Esophagus mucosa (tissue), 1 donor: ENCODE measurements at regions not wholly inside any gene's neighbourhood (a gene's known extent, or its start where the extent isn't known, plus 50 kb on each side); places are given as distances from the start of the nearest gene placed in this dataset.

ENCODE experiments used
- ATAC-seq: fragments of 200-7000 bp; cut with Tn5 transposase; one replicate; pipeline ENCODE4 v1.9.1; 2020
- donor health status: DM: yes; HTN: yes; CAD: no.

DNA sequence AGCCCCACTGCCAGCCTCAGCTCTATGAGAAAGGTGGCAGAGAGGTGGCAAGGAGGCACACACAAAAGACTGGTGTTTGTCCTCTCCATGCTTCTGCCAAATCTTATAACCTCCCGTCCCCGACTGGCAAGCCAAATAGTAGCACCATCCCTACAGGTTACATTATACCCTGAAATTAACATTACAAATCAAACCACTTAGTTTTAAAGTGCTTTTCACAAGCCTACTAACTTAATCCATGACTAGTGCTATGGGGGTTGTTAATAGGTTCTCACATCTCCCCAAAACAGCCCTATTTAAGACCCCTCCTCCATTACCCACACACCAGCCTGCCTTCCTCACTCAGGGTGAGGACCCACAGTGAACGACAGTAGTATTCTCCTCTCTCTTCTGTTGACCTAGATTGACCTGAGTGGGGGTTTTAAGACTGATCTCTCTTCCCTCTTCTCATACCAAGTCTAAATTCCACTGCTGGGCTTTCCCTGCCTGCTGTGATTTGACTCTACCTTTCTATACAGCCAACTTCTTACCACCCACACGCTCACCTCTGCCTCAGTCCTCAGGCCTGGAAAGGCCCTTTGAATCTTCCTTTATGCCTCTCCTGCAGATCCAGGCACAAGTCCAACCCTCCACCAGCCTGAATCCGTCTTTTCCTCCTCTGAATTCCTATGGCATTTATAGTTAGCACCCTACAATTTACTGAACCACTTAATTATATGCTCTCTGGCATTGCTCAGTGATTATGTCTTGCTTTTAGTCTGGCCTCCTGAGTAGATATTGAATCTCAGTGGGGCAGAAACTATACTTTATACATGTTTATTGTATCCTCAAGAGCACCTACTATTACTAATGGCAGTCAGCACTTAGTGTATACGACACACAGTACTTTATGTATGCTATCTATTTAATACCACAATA, 116.1 kb downstream of the TMEM174 start:
- ATAC-seq = no peak

DNA sequence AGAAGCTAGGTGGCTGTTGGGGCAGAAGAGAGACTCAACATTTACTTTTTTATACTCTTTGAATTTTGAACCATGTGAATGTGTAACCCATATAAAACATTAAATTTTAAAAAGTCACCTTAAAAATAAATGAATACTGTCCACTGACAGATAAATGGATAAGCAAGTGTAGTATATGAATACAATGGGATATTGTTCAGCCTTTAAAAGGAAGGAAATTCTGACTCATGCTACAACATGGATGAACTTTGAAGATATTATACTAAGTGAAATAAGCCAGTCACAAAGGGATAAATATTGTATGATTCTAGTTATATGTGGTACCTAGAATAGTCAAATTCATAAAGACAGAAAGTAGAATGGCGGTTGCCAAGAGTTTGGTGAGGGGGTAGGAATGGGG, 113.9 kb downstream of the TMEM174 start:
- ATAC-seq = no peak

DNA sequence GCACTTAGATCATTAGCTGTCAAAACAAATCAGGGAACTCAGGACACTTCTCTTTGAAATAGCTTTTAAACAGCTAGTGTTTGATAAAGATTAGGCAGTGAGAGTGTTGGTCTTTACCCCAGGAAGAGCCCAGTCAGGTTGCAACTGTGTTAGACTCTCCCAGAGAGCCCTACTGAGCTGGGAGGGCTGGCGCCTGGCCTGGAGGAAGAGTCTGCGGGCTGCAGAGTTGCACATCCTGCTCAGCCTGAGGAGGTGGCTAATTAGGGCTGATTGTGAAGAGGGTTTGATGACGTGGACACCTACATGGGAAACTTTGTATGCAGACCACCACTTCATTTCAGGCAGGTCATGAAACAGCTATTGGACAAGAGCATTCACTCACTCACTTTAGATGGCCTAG, 112.0 kb downstream of the TMEM174 start:
- ATAC-seq = no peak

- no peak for ATAC-seq
Observed at GRCh38 chr5:73284220-73284795, 111.3 kb downstream of the TMEM174 start.

GRCh38 chr5:73282923-73283322, 109.9 kb downstream of the TMEM174 start:
- ATAC-seq = no peak

DNA sequence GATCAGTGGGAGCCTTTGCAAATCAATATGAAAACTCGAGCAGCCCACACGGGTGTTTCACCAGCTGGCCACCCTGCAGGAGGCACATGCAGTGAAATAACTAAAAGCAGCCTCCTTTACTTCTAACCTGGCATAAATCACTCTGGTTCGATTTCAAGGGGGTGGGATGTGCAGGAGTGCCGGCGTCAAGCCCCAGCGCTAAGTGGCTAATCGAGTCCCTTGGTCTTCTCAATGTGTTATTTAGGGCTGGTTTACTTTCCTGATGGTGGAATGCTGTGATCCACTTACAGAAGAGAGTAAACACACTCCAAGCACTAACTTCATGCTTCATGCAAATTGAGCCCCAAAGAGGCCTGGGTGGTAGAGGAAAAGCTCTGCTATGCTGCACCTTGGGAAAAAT, 109.4 kb downstream of the TMEM174 start:
- ATAC-seq = no peak

DNA sequence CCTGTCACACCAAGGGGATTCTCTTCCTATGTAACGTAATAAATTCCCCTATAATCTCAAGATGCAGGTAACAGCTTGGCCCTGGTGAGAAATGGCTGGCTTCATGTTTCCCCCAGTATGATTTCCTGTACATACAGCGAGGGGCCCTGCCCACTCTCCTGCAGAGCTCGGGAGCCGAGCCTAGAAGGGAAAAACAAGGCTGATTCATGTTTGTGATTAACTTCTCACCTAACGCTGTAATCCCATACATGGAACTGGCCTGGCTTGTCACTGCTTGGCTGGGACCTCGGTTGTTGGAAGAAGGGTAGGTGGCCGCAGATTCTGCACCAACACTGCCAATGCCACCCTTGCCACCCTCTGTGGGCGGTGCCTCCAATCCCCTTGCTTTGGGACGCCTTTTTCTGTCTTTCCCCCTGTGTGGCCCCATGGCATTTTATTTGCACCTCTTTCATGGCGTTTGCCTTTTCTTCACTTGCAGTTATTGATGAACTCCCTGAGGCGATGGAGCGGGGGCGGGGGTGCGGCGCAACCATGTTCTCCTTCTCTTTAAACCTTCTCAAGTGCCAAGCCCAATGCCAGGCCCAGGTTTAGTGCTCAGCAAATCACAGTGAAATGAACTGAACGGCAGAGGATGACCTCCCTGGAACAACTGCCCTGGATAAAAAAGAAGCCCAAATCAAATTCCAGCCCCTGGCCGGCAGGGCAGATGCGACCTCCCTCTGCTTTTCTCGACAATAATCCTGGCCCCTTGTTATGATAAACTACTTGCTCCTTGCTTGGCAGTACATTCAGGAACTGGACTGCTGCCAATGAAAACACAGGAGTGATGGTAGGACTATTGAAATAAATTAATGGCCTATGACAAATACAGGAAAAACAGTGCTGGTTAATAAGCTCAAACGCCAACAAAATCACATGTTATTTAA, 108.1 kb downstream of the TMEM174 start:
- ATAC-seq = peak; percentile 71

- ATAC-seq = peak; percentile 75
Observed at GRCh38 chr5:73280386-73280785, 107.4 kb downstream of the TMEM174 start.

GRCh38 chr5:73279805-73280204, 106.8 kb downstream of the TMEM174 start:
- ATAC-seq = no peak

GRCh38 chr5:73278693-73279092, 105.7 kb downstream of the TMEM174 start:
- ATAC-seq = peak; percentile 45

DNA sequence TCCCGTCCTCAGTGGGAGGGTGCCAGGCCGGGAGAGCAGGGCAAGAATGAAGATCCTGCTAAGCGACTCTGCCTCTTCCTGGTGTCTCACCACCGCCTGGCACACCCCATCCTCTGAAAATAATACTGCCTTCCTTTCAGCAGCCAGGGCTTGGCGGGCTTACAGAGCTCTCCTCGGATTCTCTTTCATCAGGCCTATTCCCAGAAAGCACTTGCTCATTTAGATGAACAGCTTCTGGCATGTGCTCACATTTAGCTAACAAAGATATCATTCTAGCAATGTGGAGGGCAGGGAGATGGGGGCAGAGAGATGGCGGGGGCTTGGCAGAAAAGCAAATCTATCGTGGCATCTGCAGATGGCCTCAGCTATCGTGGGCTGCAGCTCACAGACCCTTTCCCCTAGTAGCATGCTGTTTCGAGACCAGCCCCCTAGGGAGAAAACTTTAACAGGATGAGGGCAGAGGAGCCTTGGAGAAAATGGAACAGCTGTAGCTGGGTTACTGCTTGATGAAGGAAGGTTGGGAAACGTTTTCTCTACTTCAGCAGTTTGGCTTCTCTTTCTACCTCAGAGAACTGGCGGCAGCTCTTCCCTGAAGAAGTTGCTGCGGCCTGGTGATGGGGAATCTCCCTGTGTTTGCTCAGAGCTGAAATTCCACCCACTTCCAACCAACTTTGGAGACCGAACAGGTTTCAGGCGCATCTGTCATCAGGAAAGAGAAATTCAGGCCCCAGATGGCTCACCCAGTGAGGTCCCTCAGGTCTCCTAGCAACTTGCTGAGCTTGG, 102.1 kb downstream of the TMEM174 start:
- ATAC-seq = peak; percentile 76

DNA sequence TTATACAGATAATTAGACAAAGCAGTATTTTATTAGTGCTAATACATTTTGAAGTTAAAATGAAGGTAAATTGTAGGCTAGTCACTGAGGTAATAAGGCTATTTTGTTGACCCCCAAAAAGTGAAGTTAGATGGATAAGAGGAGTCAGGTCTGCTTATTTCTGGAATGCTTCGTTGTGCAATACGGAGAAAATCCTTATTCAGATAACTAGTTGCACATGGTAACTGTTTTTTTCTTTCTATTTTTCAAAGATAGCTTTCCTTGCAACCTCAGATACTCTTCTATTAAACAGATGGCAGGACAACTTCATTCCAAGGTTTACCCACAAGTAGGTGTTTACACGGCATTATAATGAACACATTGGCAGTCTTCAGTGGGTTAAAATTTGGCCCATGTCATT, 101.1 kb downstream of the TMEM174 start:
- ATAC-seq = no peak

GRCh38 chr5:73273379-73274050, 100.5 kb downstream of the TMEM174 start:
- no peak for ATAC-seq

DNA sequence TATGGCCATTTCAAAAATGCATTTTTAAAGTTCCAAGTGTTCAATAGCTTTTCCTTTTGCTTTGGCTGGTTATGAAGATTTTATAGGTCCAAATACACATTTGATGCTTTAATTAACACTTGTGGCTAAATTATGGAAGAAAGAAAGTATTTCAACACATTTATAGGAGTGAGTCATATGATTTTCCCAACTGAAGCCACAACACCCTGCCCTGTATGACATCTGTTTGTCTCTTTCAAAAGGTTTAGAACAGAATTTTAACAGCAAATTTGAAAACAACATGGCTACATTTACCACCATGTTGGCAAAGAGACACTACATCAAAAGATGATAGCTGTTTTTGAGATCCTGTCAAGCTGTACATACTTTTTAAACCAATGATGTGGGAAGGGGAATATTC, 99.4 kb downstream of the TMEM174 start:
- ATAC-seq = no peak

DNA sequence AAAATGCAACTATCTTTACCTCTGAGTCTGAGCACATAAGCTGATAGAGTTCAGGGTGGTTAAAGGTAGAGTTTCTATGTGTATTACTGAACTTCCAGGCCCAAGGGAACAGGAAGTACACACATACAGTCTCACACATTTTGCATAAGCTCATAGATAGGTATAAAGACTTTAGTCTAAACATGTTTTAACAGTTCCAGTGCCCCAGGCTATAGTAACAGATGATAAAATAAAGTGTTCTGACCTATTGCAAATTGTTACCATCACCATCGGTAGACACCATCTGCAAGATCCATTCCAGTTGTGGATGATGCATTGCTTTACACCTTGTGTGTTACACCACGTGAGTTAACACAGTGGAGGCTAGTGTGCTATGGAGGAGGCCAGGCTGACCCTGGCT, 95.8 kb downstream of the TMEM174 start:
- ATAC-seq = peak; percentile 34

DNA sequence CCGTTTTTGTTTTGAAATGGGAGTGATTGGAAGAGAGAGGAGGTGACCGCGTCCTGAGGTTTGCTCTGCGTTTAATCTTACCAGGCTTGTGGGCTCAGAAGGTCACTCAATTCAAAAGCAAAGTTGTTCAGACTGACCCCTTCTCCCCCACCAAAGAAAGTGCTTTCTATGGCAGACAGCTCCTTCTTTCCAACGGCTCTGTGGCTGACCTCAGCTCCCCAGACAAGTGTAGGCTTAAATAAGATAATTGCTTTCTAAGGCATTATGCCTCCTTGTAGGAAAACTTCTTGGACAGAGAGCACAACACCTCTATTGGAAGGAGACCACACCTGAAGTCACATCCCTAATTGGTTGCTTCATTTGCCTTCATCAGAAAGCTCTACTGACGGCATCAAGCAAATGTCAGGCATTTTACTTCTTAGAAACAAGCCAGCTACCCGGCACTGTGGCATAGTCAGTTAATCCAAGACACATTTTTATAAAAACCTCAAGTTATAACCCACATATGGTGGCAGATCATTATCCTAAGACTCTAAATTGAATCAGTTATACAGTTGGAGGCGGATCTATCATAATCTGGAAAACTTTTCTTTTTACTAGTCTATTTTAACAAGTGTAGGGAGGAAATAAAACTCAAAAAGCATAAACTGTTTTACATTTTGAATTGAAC, 94.9 kb downstream of the TMEM174 start:
- no peak for ATAC-seq

- ATAC-seq = no peak
Observed at GRCh38 chr5:73266925-73267765, 94.2 kb downstream of the TMEM174 start.

GRCh38 chr5:73266176-73266738, 93.3 kb downstream of the TMEM174 start:
- no peak for ATAC-seq

- ATAC-seq = no peak
Observed at GRCh38 chr5:73265641-73266040, 92.6 kb downstream of the TMEM174 start.

GRCh38 chr5:73264631-73265030, 91.6 kb downstream of the TMEM174 start:
- ATAC-seq = no peak
